ENCODE measurements at regions not wholly inside any gene's neighbourhood (a gene's known extent, or its start where the extent isn't known, plus 50 kb on each side); places are given as distances from the start of the nearest gene placed in this dataset.

DNA sequence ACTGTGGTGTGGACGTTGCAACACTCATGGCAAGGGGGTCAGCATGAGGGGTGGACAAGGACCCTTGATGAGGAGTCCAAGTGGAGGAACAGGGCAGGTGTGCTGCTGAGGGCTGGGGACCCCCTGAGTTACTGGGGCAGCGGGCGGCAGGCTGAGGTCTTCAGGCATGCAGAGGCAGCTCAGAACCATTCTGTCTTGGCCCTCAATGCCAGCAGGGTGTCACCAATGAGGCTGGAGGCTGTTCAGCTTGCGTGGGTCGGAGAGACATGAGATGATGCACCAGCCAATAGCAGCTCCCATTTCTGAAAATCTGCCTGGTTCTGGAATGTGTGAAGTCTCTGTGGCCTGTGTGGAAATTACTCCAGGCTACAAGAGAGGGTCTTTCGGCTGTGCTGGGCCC is 105.4 kb downstream of the INHBB start:
- Histone ChIP-seq H3K79me2 (ENCODE audit: control insufficient read depth, insufficient read depth, low read length) (no peaks in the 10 kb centered on the region), H3K27ac (ENCODE audit: extremely low read depth, low read depth, low read length) (no peak overlapping the region), H4K20me1 (replicated peaks; ENCODE audit: control insufficient read depth, insufficient read depth, low read length) (no peaks in the 10 kb centered on the region; the same call in 1 of the 2 replicates), H2AFZ (ENCODE audit: low read depth, low read length) (no peak overlapping the region), H3K4me3 (no peak overlapping the region), H3K4me1 (replicated peaks in 1 of 2; ENCODE audit: control insufficient read depth in 2 of 2, insufficient read depth in 2 of 2, low read length in 2 of 2) (peaks cover 0 to 3% of the 10 kb centered on the region in 2 experiments; a peak in 2 of 5 replicates), H3K9ac (ENCODE audit: insufficient read depth in 1 of 2, low read depth in 2 of 2, low read length in 2 of 2) (no peak overlapping the region), H3K4me2 (ENCODE audit: insufficient read depth, low read length) (no peak overlapping the region), H3K27me3 (ENCODE audit: control insufficient read depth in 2 of 2, insufficient read depth in 2 of 2, low read length in 2 of 2) (peaks cover 2 to 48% of the 10 kb centered on the region in 2 experiments; a peak in 4 of 5 replicates), H3K9me3 (replicated peaks; ENCODE audit: control insufficient read depth, insufficient read depth, low read depth, low read length) (no peaks in the 10 kb centered on the region), H3K36me3 (ENCODE audit: control insufficient read depth, insufficient read depth, low read length) (no peaks in the 10 kb centered on the region), H3K9me1 (ENCODE audit: control insufficient read depth, insufficient read depth, low read length) (peaks cover 5% of the 10 kb centered on the region)
- ATAC-seq (no peak), FAIRE-seq (no peak), DNase-seq (ENCODE audit: extremely low read depth in 1 of 4, low spot score in 3 of 4) (no peak)
- 6% methylated on average over 5 of the region's 6 CpGs for WGBS (ENCODE audit: insufficient coverage, low coverage, missing lambda C conversion rate)
- in situ Hi-C loops (cut with MboI): no loop called here
- intact Hi-C loops (cut with micrococcal nuclease): no loop called here
- BruUV-seq (replicated peaks): no TSS peak
- POLR2A ChIA-PET: no interaction called here
- CTCF ChIA-PET (ENCODE audit: low intra/inter-chr PET ratio): no interaction called here
- TF ChIP-seq BHLHE40 (IDR thresholded peaks at IDR 0.05; ENCODE audit: low read length) (no peak), MEF2D (tag; conservative IDR thresholded peaks at IDR 0.05; ENCODE audit: low read depth) (no peak), MAFK (IDR thresholded peaks at IDR 0.05; ENCODE audit: low read length) (no peak), BACH1 (tag; IDR thresholded peaks at IDR 0.05) (no peak), CBX8 (IDR thresholded peaks at IDR 0.05; ENCODE audit: borderline replicate concordance, extremely low read depth, low read depth, low read length, poor library complexity, severe bottlenecking) (no peak), NFXL1 (CRISPR knock-in tag; IDR thresholded peaks at IDR 0.05) (no peak), SIRT6 (IDR thresholded peaks at IDR 0.05; ENCODE audit: low read depth, low read length) (no peak)
- TF ChIP-seq, protein P1, sequence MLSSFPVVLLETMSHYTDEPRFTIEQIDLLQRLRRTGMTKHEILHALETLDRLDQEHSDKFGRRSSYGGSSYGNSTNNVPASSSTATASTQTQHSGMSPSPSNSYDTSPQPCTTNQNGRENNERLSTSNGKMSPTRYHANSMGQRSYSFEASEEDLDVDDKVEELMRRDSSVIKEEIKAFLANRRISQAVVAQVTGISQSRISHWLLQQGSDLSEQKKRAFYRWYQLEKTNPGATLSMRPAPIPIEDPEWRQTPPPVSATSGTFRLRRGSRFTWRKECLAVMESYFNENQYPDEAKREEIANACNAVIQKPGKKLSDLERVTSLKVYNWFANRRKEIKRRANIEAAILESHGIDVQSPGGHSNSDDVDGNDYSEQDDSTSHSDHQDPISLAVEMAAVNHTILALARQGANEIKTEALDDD (IDR thresholded peaks at IDR 0.05): no peak
